ENCODE measurements at regions not wholly inside any gene's neighbourhood (a gene's known extent, or its start where the extent isn't known, plus 50 kb on each side); places are given as distances from the start of the nearest gene placed in this dataset.

- TF ChIP-seq CTCF (IDR thresholded peaks at IDR 0.05; ENCODE audit: insufficient read depth, low read length, poor library complexity, severe bottlenecking): no peak
- Histone ChIP-seq H3K4me3 (ENCODE audit: low read depth, low read length) (no peak overlapping the region), H3K36me3 (ENCODE audit: control insufficient read depth, insufficient read depth, low read length) (no peaks in the 10 kb centered on the region), H3K27me3 (ENCODE audit: control insufficient read depth, insufficient read depth, low read length) (no peaks in the 10 kb centered on the region)
- no peak for DNase-seq (ENCODE audit: low read depth)
These were observed 1598.6 kb upstream of the PCDH7 start for GRCh38 chr4:29121586-29121985.

GRCh38 chr4:29128810-29129209 is 1591.4 kb upstream of the PCDH7 start:
- TF ChIP-seq CTCF (IDR thresholded peaks at IDR 0.05; ENCODE audit: insufficient read depth, low read length, poor library complexity, severe bottlenecking): no peak
- Histone ChIP-seq H3K4me3 (ENCODE audit: low read depth, low read length) (no peak overlapping the region), H3K27me3 (ENCODE audit: control insufficient read depth, insufficient read depth, low read length) (no peaks in the 10 kb centered on the region), H3K36me3 (ENCODE audit: control insufficient read depth, insufficient read depth, low read length) (no peaks in the 10 kb centered on the region)
- no peak for DNase-seq (ENCODE audit: low read depth)

GRCh38 chr4:29131304-29131703 is 1588.9 kb upstream of the PCDH7 start:
- no peak overlapping the region for H3K4me3 ChIP-seq (ENCODE audit: low read depth, low read length)
- DNase-seq (ENCODE audit: low read depth): no peak
- no peaks in the 10 kb centered on the region for H3K27me3 ChIP-seq (ENCODE audit: control insufficient read depth, insufficient read depth, low read length)
- no peaks in the 10 kb centered on the region for H3K36me3 ChIP-seq (ENCODE audit: control insufficient read depth, insufficient read depth, low read length)
- no peak for TF ChIP-seq CTCF (IDR thresholded peaks at IDR 0.05; ENCODE audit: insufficient read depth, low read length, poor library complexity, severe bottlenecking)

GRCh38 chr4:29142708-29143107 is 1577.5 kb upstream of the PCDH7 start:
- H3K4me3 ChIP-seq (ENCODE audit: low read depth, low read length): no peak overlapping the region
- H3K27me3 ChIP-seq (ENCODE audit: control insufficient read depth, insufficient read depth, low read length): no peaks in the 10 kb centered on the region
- TF ChIP-seq CTCF (IDR thresholded peaks at IDR 0.05; ENCODE audit: insufficient read depth, low read length, poor library complexity, severe bottlenecking): no peak
- no peak for DNase-seq (ENCODE audit: low read depth)
- no peaks in the 10 kb centered on the region for H3K36me3 ChIP-seq (ENCODE audit: control insufficient read depth, insufficient read depth, low read length)

GRCh38 chr4:29151584-29151983 is 1568.6 kb upstream of the PCDH7 start:
- no peaks in the 10 kb centered on the region for H3K27me3 ChIP-seq (ENCODE audit: control insufficient read depth, insufficient read depth, low read length)
- TF ChIP-seq CTCF (IDR thresholded peaks at IDR 0.05; ENCODE audit: insufficient read depth, low read length, poor library complexity, severe bottlenecking): no peak
- no peaks in the 10 kb centered on the region for H3K36me3 ChIP-seq (ENCODE audit: control insufficient read depth, insufficient read depth, low read length)
- no peak overlapping the region for H3K4me3 ChIP-seq (ENCODE audit: low read depth, low read length)
- DNase-seq (ENCODE audit: low read depth): no peak

GRCh38 chr4:29153642-29154041 is 1566.5 kb upstream of the PCDH7 start:
- H3K27me3 ChIP-seq (ENCODE audit: control insufficient read depth, insufficient read depth, low read length): no peaks in the 10 kb centered on the region
- no peak for DNase-seq (ENCODE audit: low read depth)
- H3K4me3 ChIP-seq (ENCODE audit: low read depth, low read length): no peak overlapping the region
- TF ChIP-seq CTCF (IDR thresholded peaks at IDR 0.05; ENCODE audit: insufficient read depth, low read length, poor library complexity, severe bottlenecking): no peak
- no peaks in the 10 kb centered on the region for H3K36me3 ChIP-seq (ENCODE audit: control insufficient read depth, insufficient read depth, low read length)
